ENCODE measurements at regions not wholly inside any gene's neighbourhood (a gene's known extent, or its start where the extent isn't known, plus 50 kb on each side); places are given as distances from the start of the nearest gene placed in this dataset.

GRCh38 chr10:109534193-109534592 lies 389.1 kb downstream of the XPNPEP1 start:
- TF ChIP-seq CTCF (IDR thresholded peaks at IDR 0.05), result no peak
- ATAC-seq (no peak), DNase-seq (no peak)
- peaks cover 6% of the 10 kb centered on the region for H3K9me3 ChIP-seq
- intact Hi-C loops (cut with DNase I, micrococcal nuclease), result no loop called here
- no peaks in the 10 kb centered on the region for H3K4me1 ChIP-seq (ENCODE audit: low read depth)
- no peaks in the 10 kb centered on the region for H3K36me3 ChIP-seq (ENCODE audit: low read depth)
- H3K4me3 ChIP-seq, result no peak overlapping the region

DNA sequence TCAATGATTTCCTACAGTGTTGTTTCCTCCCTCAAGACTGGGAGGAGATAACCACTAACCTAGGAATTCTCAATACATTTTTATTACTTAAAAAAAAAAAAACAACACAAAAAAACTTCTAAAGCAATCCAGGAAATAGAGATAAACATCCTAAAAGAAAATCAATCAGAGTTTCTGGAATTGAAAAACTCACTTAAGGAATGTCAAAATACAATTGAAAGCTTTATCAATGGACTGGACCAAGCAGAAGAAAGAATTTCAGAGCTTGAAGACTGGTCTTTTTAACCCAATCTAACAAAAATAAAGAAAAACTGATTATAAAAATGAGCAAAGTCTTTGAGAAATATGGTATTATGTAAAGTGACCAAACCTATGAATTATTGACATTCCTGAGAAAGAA lies 394.1 kb downstream of the XPNPEP1 start:
- Histone ChIP-seq H3K9me3 (peaks cover 19% of the 10 kb centered on the region), H3K36me3 (ENCODE audit: low read depth) (no peaks in the 10 kb centered on the region), H3K4me1 (ENCODE audit: low read depth) (no peaks in the 10 kb centered on the region), H3K4me3 (no peak overlapping the region)
- no peak for DNase-seq
- no peak for ATAC-seq
- no peak for TF ChIP-seq CTCF (IDR thresholded peaks at IDR 0.05)
- intact Hi-C loops (cut with DNase I, micrococcal nuclease), result no loop called here

DNA sequence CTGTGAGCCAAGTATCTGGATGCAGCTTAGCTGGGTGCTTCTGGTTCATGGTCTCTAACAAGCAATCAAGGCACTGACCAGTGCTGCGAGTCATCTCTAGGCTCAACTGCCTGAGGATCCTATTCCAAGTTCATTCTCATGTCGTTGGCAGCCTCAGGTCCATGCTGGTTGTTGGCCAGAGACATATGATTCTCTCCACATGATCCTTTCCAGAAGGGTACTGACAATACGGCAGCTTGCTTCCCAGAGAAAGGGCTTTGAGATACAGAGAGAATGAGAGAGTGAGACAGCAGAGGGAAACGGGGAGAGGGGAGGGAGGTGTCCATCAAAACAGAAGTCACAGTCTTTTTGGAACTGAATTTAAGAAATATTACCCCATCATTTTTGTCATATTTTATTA lies 405.6 kb downstream of the XPNPEP1 start:
- DNase-seq, result no peak
- intact Hi-C loops (cut with DNase I, micrococcal nuclease), result no loop called here
- no peak for ATAC-seq
- H3K36me3 ChIP-seq (ENCODE audit: low read depth), result no peaks in the 10 kb centered on the region
- H3K4me3 ChIP-seq, result no peak overlapping the region
- H3K9me3 ChIP-seq, result no peaks in the 10 kb centered on the region
- no peak for TF ChIP-seq CTCF (IDR thresholded peaks at IDR 0.05)
- H3K4me1 ChIP-seq (ENCODE audit: low read depth), result no peaks in the 10 kb centered on the region

- ATAC-seq (no peak), DNase-seq (no peak)
- Histone ChIP-seq H3K4me3 (no peak overlapping the region), H3K36me3 (ENCODE audit: low read depth) (no peaks in the 10 kb centered on the region), H3K9me3 (no peaks in the 10 kb centered on the region), H3K4me1 (ENCODE audit: low read depth) (no peaks in the 10 kb centered on the region)
- intact Hi-C loops (cut with DNase I, micrococcal nuclease), result no loop called here
- TF ChIP-seq CTCF (IDR thresholded peaks at IDR 0.05), result no peak
Measured at GRCh38 chr10:109504401-109504800, 418.9 kb downstream of the XPNPEP1 start.

GRCh38 chr10:109487691-109488090 lies 435.6 kb downstream of the XPNPEP1 start:
- H3K4me1 ChIP-seq (ENCODE audit: low read depth), result no peaks in the 10 kb centered on the region
- no peaks in the 10 kb centered on the region for H3K36me3 ChIP-seq (ENCODE audit: low read depth)
- DNase-seq (no peak), ATAC-seq (no peak)
- intact Hi-C loops (cut with DNase I, micrococcal nuclease), result no loop called here
- no peaks in the 10 kb centered on the region for H3K9me3 ChIP-seq
- TF ChIP-seq CTCF (IDR thresholded peaks at IDR 0.05), result no peak
- no peak overlapping the region for H3K4me3 ChIP-seq

- no peak for TF ChIP-seq CTCF (IDR thresholded peaks at IDR 0.05)
- H3K4me3 ChIP-seq, result no peak overlapping the region
- DNase-seq, result no peak
- intact Hi-C loops (cut with DNase I, micrococcal nuclease), result no loop called here
- H3K36me3 ChIP-seq (ENCODE audit: low read depth), result no peaks in the 10 kb centered on the region
- H3K9me3 ChIP-seq, result no peaks in the 10 kb centered on the region
- H3K4me1 ChIP-seq (ENCODE audit: low read depth), result no peaks in the 10 kb centered on the region
- no peak for ATAC-seq
Measured at GRCh38 chr10:109480836-109481235, 442.5 kb downstream of the XPNPEP1 start.

Measured in mucosa of descending colon (tissue), 3 donors.